Middle frontal gyrus (tissue), 1 donor: ENCODE measurements at regions not wholly inside any gene's neighbourhood (a gene's known extent, or its start where the extent isn't known, plus 50 kb on each side); places are given as distances from the start of the nearest gene placed in this dataset.
"Not testable (repeated sequence)": the region's sequence is repeated elsewhere in the genome, so short reads cannot be mapped to it uniquely, and the experiment has no call there.

Experiments used
- DNase-seq: peaks from one replicate; pipeline ENCODE4 v3.0.0-alpha.2; 2015; ENCODE audit warnings: low spot score; ENCODE audit errors: extremely low spot score

DNA sequence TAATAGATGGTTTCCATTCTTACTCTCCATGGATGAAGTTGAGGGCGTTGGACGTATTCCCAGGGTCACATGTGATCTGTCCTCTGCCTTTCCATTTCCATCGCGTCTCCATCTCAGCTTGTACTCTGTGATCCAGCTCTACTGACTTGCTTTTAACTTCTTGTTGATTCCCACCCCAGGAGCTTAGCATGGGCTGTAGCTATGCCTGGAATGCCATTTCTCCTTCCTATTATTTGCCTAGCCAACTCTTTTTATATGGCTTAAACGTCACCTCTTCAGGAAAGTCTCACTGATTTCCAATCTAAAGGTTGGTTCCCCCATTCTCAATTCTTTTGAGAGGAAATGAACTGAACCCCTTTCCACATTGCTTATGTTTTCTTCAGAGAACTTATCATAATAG lies 475.9 kb downstream of the XYLT1 start:
- DNase-seq = no peak

DNA sequence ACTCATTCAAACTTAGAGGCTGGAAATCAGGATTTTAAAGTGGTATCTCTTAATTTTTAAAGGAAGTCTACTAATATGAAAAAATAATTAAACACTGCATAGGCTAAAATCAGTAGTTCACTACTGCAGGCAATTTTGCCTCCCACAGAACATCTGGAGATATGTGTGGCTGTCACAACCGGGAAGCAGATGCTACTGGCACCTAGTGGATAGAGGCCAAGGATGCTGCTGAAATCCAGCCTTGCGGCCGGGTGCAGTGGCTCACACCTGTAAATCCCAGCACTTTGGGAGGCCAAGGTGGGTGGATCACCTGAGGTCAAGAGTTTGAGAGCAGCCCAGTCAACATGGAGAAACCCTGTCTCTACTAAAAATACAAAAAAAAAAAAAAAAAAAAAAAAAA lies 473.9 kb downstream of the XYLT1 start:
- DNase-seq = no peak

DNA sequence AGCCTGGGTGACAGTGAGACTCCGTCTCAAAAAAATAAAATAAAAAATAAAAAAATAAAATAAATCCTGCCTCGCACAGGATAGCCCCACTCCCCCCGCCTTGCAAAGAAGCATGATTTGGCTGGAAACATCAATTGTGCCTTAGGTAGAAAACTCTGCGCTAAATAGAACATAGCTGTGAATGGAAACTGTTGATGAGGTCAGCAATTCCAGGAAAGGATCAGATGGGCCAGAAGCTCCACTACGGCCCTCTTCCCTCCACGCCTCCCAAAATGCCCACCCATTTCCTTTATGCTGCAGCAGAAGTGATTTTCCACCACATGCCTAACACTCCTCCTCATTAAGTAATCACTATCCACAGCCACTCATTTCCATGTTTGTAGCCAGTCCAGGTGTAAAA lies 473.4 kb downstream of the XYLT1 start:
- no peak for DNase-seq

DNA sequence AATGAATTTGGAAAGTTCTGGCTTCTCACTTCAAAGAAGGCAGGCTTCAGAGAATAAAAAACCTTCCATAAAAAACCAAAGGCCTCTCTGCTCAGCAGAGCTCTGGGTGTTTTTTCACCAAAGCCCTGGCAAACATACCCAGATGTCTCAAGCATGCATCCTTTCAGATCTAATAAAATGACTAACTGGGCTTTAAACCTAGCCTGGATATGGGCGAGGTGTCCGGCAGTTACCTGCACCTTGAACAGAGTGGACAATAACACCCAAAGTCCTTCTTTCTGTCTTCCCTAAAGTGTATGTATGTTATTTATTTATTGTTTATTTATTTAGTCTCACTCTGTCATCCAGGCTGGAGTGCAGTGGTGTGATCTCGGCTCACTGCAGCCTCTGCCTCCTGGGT lies 469.3 kb downstream of the XYLT1 start:
- DNase-seq = no peak

DNA sequence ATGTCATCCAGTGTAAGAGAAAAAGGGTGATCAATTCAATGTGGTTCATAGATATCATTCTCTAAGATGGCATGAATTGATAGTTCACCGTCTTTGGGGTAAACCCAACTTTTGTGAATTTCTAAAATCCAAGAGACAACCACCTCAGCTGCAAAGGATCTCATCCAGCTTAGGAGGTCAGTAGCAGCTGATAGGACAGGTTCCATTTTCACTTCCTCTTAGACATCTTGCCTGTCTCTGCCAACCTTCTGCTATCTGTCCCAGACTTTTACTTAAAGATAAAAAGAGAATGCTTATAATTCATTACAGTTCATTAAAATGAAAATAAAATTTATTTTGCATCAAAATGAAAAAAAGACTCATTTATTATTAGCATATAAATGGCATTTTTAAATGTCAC lies 468.2 kb downstream of the XYLT1 start:
- DNase-seq = no peak

DNA sequence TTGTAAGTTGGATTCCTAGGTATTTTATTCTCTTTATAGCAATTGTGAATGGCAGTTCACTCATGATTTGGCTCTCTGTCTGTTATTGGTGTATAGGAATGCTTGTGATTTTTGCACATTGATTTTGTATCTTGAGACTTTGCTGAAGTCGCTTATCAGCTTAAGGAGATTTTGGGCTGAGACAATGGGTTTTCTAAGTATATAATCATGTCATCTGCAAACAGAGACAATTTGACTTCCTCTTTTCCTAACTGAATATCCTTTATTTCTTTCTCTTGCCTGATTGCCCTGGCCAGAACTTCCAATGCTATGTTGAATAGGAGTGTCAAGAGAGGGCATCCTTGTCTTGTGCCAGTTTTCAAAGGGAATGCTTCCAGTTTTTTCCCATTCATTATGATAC lies 464.8 kb downstream of the XYLT1 start:
- DNase-seq = not testable (repeated sequence)

DNA sequence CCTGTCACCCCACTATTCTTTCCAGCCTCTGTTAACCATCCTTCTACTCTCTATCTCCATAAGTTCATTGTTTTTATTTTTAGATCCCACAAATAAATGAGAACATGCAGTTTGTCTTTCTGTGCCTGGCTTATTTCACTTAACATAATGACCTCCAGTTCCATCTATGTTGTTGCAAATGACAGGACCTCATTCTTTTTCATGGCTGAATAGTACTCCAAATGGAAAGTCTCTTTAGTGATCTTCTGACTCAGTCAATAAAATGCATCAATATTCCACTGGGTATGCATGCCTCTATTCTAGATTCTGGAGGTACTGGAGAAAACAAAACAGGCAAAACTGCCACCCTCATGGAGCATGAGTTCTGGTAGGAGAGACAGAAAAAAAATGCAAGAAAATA lies 459.0 kb downstream of the XYLT1 start:
- no peak for DNase-seq

DNA sequence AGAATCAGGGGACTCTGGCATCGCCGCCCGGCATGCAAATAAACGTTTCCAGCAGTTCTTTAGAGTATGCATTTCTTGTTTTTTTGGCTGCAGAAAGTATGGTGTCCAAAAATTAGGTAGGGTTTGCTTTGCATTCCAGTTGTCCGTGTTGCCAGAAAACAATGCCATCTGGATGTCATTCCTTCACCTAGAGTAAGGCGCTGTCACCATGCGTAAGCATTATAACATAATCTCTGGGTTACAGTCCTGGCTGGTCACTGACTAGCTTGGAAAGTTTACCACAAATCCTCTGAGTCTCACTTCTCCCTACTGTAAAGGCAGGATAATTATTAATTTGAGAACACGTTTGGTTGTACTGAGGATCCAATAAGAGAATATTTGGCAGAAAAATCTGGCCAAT lies 457.7 kb downstream of the XYLT1 start:
- DNase-seq = no peak

DNA sequence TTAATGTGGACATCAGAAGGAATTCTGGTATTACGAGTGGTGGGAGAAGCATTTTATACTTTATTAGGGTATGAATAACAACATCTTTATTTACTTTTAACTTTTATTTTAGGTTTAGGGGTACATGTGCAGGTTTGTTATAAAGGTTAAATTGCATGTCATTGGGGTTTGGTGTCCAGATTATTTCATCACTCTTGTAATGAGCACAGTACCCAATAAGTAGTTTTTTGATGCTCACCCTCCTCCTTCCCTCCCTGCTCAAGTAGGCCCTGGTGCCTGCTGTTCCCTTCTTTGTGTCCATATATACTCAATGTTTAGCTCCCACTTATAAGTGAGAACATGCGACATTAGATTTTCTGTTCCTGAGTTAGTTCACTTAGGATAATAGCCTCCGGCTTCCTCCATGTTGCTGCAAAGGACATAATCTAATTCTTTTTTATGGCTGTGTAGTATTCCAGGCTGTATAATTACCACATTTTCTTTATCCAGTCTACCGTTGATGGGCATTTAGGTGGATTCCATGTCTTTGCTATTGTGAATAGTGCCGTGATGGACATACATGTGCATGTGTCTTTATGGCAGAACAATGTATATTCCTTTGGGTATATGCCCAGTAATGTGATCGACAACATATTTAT lies 456.2 kb downstream of the XYLT1 start:
- DNase-seq = no peak

DNA sequence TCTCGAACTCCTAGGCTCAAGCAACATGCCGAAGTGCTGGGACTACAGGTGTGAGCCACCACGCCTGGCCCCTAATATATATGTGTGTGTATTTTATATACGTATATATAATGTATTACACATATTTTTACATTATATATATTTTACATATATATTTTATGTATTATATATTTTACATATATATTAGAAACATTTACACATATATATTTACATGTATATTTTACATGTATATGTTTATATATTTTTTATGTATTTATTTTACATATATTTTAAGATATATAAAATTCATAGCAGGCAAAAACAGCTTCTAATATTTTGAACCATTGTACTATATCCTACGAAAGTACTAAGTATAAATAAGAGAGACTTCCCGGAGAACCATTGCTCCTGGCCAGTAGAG lies 455.1 kb downstream of the XYLT1 start:
- DNase-seq = no peak

DNA sequence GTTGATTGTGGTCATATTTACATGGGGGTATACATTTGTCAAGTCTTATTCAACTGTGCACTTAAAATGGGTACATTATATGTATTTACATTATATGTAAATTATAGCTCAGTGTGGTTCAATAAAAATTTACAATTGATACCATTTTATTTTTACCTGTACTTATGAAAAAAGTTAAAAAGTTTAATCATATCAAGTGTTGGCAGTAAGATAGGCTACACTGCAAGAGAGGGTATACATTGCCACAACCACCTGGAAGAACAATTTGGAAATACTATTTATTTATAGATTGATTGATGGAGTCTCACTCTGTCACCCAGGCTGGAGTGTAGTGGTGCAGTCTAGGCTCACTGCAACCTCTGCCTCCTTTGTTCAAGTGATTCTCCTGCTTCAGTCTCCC lies 453.3 kb downstream of the XYLT1 start:
- no peak for DNase-seq

DNA sequence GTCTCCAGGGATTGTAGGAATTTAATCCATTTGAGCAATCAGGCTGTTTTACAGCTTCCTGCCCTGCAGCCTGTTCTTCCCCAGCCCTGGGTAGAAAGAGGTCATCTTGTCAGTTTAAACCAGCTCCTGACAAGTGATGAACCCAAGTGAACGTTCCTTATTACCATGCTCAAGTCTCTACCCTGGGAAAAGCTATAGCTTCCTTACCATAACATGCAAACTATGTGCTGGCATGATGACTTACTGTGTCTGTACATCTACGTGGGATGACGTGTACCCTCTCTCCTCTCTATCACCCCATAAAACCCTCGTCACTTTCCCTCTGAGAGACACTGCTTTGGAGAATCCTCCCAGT lies 452.2 kb downstream of the XYLT1 start:
- DNase-seq = no peak

DNA sequence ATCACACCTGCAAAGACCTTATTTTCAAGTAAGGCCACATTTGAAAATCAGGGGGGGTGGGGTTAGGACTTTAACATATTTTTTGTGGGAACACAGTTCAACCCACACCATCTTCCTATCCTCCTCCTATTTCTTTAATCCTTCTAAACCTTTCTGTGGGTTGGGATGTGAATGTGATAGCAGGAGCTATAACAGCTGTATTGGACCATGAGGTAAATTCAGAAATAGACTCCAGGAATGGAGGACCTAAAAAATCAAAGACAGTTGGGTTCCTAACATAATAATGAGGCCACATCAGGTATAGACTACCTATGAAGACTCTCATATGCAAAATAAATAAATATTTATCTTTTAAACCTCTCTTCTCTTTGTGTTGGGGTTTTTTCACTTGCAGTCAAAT lies 451.4 kb downstream of the XYLT1 start:
- DNase-seq = no peak

DNA sequence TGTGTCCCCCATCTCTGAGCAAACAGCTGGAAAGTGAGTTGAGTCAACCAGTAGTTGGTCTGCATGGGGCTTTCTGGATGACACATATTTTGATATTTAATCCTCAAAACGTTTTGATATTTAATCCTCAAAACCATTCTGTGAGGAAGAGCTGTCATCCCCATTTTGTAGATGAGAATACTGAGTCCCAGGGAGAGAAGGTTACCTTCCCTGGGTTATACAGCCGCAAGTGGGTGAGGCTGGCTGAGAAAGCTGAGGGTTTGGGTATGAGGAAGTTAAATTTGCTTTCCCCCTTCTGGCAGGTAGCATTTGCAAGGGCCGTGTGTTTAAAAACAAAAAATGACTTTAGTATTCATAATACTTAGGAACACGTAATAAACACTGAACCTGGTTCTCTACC lies 447.2 kb downstream of the XYLT1 start:
- DNase-seq = no peak

DNA sequence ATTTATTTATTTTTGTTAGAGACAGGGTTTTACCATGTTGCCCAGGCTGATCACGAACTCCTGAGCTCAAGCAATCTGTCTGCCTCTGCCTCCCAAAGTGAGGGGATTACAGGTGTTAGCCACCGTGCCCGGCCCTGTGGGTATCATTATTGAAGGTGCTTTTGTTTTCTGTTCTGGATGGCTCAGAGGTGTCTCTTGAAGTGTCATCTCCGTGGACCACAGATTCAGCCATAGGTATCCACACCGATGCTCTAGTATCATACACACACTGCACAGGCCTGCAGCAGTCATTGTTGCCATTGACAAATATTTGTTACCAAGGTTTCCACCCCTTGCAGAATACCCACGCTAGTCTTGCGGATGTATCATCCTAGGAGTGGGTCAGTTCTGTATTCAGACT lies 446.2 kb downstream of the XYLT1 start:
- DNase-seq = no peak

DNA sequence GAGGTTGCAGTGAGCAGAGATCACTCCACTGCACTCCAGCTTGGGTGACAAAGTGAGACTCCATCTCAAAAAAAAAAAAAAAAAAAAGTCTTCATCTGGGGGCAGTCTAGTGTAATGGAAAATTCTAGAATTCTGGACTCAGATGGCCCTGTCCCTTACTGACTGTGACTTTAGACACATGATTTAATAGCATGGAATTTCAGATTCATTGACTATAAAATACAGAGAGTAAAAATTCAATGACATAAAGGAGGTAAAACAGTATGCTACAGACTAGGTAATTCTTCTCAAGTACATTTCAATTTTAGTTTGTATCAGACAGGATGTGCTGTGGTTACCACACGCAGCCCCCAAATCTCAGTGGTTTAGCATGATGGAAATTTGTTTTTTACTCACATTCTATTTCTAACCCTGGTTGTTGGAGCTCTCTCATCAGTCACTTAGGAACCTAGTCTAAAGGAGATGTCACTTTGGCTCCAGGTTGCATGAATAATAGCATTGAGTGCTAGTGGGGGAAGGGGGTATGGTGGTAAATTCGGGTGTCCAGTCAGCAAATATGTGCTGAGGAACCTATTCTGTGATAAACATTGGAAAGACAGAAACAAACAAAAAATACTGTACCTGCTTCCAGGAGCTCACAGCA lies 444.0 kb downstream of the XYLT1 start:
- DNase-seq = no peak

DNA sequence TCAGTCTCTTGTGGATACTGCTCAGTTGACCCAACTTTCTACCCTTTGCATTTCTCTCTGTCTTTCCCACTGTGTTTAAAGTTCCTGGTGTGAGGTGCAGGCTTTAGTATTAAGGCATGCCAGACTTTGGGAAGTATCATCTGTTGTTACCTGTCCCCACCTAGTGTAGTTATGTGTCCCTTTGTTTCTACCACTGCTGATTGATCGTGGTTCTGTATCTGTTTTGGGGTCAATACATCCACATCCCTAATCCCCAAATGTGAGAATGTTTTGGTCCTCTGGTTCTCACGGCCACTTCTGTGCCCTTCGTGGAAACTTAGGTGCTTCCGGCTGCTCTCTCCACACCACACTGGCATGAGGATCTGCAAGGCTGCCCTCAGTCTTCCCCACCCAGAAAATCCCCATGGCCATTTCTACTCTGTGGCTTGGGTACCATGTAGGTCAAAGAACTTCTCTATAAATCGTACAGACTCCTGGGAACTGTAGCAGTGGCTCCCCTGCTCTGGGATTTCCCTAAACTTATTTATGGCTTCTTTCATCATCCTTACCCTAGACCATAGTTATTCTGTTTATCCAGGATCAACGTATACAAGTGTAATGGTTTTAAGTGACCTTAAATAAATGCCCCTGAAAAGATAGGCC lies 443.2 kb downstream of the XYLT1 start:
- no peak for DNase-seq

DNA sequence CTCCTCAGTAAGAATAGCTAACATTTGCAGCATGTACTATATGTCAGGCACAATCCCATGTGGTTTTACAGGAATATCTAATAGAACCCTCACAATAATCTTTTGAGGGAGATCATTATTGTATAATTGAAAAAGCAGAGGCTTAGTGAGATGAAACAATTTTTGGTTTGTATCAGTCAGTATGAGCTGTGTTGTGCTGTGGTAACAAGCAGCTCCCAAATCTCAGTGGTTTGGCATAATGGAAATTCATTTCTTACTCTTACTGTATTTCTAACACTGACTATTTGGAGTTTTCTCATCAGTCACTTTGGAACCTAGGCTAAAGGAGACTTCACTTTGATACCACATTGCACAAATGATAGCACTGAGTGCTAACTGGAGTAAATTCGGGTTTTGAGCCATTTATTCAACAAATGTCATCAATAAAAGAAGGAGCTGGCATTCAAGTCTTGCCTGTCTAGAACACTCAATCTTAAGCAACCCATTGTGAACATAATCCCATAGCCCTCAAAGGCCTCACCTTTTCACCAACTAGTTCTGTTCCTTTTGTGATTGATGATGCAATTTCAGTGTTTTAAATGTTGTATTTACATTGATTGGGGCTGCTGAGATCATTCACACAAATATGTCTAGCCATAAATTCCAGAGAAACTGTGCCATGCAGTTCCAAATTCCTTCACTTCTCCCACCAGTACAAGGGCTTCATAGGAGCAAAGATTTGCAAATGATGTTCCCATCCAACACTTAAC lies 441.0 kb downstream of the XYLT1 start:
- DNase-seq = no peak

DNA sequence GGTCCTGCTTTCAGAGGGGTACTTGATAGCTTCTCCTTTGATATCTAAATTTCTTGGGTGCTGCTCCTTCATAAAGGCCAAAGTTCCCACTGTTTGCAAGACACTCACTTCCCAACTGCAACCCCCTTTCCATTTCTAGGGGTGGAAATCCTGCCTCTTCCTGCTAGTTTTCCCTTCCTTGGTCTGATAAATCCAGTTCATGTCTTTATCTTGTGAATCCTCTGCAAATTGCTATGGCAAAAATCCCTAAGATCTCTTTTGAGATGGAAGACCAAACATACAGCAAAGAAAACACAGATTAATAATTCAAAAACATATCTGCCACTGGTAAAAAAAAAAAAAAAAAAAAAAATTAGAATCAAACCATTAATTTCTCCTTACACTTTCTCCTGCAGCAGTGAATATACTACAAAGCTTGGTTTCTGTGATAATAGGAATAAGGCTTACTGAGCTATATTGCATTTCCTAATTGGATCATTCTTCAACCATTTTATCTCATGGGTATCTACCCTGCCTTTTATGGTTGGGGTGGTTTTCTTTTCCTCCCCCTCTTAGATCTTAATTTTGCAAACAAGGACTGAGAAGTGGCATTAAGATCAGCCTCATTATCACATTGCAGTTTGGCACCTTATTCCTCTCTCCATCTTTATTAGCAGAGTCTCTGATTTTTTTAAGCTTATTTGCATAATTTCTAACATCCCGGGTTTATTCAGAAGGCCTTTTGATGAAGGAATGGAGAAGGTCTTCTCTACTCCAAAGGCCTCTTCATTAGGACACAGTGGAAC lies 439.1 kb downstream of the XYLT1 start:
- DNase-seq = no peak

DNA sequence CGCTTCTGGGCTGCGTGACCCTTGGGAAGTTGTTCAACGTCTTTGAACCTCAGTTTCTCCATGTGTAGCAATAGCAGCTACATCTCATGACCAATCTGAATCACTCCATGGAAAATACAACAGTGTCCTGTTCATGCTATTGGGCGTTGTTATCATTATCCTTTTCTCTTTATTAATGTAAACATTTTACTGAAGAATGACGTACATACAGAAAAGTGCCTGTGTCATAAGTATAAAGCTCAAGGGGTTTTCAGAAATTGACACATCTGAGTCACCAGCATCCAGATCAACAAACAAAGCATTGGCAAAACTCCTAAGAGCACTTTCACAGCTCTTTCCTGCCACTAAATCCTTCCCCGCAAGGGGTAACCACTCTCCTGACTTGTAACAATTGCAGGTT lies 438.4 kb downstream of the XYLT1 start:
- DNase-seq = no peak

DNA sequence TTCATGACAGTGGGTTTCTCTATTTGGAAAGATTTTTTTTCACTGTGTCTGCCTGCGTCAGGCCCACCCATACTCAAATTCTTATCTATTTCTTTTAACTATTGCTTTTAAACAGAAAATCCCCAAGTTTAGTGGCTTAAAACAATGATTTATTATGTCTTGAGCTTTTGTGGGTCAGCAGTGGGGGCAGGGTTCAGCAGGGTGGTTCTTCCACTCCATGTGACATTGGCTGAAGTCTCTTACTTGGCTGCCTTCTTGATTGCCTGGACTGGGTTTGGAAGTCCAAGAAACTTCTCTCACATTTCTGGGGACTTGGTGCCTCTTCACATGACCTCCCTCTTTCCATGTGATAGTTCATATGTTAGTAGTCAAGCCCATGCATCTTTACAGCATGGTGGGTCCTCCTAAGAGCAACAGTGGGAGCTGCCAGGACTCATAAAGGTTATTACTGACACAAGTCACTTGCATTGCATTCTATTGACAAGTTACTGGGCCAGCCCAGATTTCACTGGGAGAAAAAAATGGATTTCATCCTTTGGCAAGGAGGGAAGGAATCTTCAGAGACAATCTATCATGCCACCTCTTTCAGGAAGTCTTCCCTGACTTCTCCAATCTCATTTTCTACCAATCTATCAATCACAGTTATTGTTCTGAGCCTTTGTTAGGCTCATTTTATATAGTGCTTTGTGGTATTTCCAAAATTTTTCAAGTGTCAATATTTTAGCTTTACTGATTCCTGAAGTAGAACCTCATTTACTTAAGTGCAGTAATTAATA lies 436.1 kb downstream of the XYLT1 start:
- no peak for DNase-seq
